Common myeloid progenitor, CD34-positive (primary cell): ENCODE measurements at regions not wholly inside any gene's neighbourhood (a gene's known extent, or its start where the extent isn't known, plus 50 kb on each side); places are given as distances from the start of the nearest gene placed in this dataset.

Source experiments
- CTCF ChIA-PET: fragments of 350-600 bp; sonication (Branson Sonifier 250); formaldehyde crosslinking; loops from one replicate; lab custom pipeline; 2021; ENCODE audit warnings: antibody characterized with exemption; lab: Charles Lee
- POLR2A ChIA-PET: fragments of 350-600 bp; sonication (Branson Sonifier 250); formaldehyde crosslinking; loops from one replicate; lab custom pipeline; 2021; ENCODE audit warnings: antibody characterized with exemption; lab: Charles Lee
- DNase-seq, 3 donors: peaks; one replicate each; pipeline versions ENCODE4 v3.0.0 to v3.0.0-alpha.2; 2013
- H3K27ac ChIP-seq, 2 experiments: 1 replicate in 1 of 2; 2 replicates in 1 of 2; pipeline ENCODE4 v1.7.0; 2013; ENCODE audit warnings: inconsistent platforms in 2 of 2, low read length in 2 of 2, mild to moderate bottlenecking in 2 of 2, low read depth in 1 of 2, moderate library complexity in 1 of 2; ENCODE audit not compliant: severe bottlenecking in 2 of 2, insufficient read depth in 1 of 2, poor library complexity in 1 of 2
- H3K27me3 ChIP-seq, 5 experiments: replicated peaks in 2 of 5; 1 replicate in 3 of 5; 2 replicates in 2 of 5; pipeline versions ENCODE4 v1.6.1 to v1.7.0; 2013; ENCODE audit warnings: low read length in 4 of 5, mild to moderate bottlenecking in 2 of 5, moderate library complexity in 2 of 5, inconsistent platforms in 1 of 5; ENCODE audit not compliant: insufficient read depth in 5 of 5, control insufficient read depth in 4 of 5
- H3K36me3 ChIP-seq, 4 experiments: 1 replicate in 2 of 4; 2 replicates in 2 of 4; pipeline versions ENCODE4 v1.6.1 to v1.7.0; 2013; ENCODE audit warnings: low read length in 3 of 4, control low read depth in 1 of 4, mild to moderate bottlenecking in 1 of 4; ENCODE audit not compliant: control insufficient read depth in 4 of 4, insufficient read depth in 4 of 4
- H3K4me1 ChIP-seq, 4 experiments: 1 replicate in 3 of 4; 2 replicates in 1 of 4; pipeline versions ENCODE4 v1.6.1 to v1.7.1; 2013; ENCODE audit warnings: low read length in 3 of 4, mild to moderate bottlenecking in 3 of 4, control low read depth in 1 of 4, inconsistent platforms in 1 of 4, moderate library complexity in 1 of 4; ENCODE audit not compliant: control insufficient read depth in 4 of 4, insufficient read depth in 4 of 4; ENCODE audit errors: control extremely low read depth in 1 of 4
- H3K4me3 ChIP-seq, 7 experiments: 1 replicate in 4 of 7; 2 replicates in 3 of 7; pipeline versions ENCODE4 v1.5.1 to v1.7.0; 2013; ENCODE audit warnings: mild to moderate bottlenecking in 7 of 7, low read length in 6 of 7, moderate library complexity in 6 of 7, inconsistent platforms in 2 of 7, low read depth in 2 of 7, control low read depth in 1 of 7; ENCODE audit not compliant: insufficient read depth in 4 of 7, control insufficient read depth in 1 of 7; ENCODE audit errors: extremely low read depth in 1 of 7
- H3K9me3 ChIP-seq, 5 experiments: 1 replicate in 4 of 5; 2 replicates in 1 of 5; pipeline versions ENCODE4 v1.6.1 to v1.7.1; 2013; ENCODE audit warnings: low read length in 4 of 5, mild to moderate bottlenecking in 2 of 5, inconsistent platforms in 1 of 5, low read depth in 1 of 5, moderate library complexity in 1 of 5; ENCODE audit not compliant: control insufficient read depth in 4 of 5, insufficient read depth in 2 of 5; ENCODE audit errors: control extremely low read depth in 1 of 5
- WGBS: methylation state at CpG from one replicate; pipeline ENCODE4 v1.1.5; 2013; ENCODE audit not compliant: insufficient coverage; 5-methylcytosine and 5-hydroxymethylcytosine counted together

DNA sequence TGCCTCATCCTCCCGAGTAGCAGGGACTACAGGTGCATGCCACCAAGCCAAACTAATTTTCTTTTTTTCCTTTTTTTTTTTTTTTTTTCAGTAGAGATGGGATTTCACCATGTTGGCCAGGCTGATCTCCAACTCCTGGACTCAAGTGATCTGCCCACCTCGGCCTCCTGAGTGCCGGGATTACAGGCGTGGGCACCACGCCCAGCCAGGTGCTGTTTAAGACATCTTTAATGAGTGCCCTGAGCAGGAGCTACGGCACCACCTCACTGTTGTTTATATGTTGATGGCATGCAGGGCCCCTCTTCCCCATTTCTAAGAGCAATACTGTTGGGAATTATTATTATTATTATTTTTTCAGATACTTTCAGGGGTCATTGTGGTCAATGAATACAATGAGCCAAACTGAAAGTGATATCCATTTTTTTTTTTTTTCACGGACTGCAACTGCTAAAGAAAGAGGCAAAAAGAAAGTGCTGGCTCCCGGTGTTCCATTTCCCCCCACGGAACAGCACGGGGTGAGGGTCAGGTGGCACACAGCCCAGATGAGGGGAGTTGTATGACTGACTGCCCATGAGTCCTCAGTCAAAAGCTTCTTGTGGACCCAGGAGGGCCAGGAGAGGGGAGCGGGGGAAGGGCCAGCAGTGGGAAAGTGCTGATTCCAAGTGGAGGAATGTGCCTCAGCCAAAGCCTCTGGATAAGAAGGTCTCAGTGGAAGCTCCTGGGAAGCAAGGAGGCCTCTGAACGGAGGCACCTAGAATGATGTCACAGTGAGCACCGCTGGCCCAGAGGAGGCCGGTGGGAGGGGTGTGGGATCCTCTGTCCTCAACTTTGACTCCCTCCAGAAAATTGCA, 101.8 kb upstream of the HPF1 start:
- DNase-seq, result no peak
- Histone ChIP-seq H3K4me1 (no peaks in the 10 kb centered on the region), H3K4me3 (no peak overlapping the region), H3K9me3 (peaks cover 0 to 2% (median 0%) of the 10 kb centered on the region in 5 experiments), H3K36me3 (no peaks in the 10 kb centered on the region), H3K27ac (no peak overlapping the region), H3K27me3 (no peaks in the 10 kb centered on the region)
- CTCF ChIA-PET, result no interaction called here
- 98% methylated on average over 10 of the region's 14 CpGs for WGBS
- POLR2A ChIA-PET, result no interaction called here

GRCh38 chr4:169854090-169854489, 96.3 kb upstream of the HPF1 start:
- Histone ChIP-seq H3K4me3 (no peak overlapping the region), H3K27me3 (no peaks in the 10 kb centered on the region), H3K36me3 (no peaks in the 10 kb centered on the region), H3K9me3 (peaks cover 0 to 2% (median 0%) of the 10 kb centered on the region in 5 experiments), H3K4me1 (no peaks in the 10 kb centered on the region), H3K27ac (no peak overlapping the region)
- CTCF ChIA-PET, result no interaction called here
- 80% methylated on average over 1 of the region's 3 CpGs for WGBS
- POLR2A ChIA-PET, result no interaction called here
- DNase-seq, result peak in 2 of 3 donors; percentile 3 to 4

GRCh38 chr4:169852481-169852880, 94.7 kb upstream of the HPF1 start:
- Histone ChIP-seq H3K36me3 (no peaks in the 10 kb centered on the region), H3K4me3 (no peak overlapping the region), H3K9me3 (peaks cover 0 to 2% (median 0%) of the 10 kb centered on the region in 5 experiments), H3K27ac (no peak overlapping the region), H3K27me3 (peaks cover 0 to 3% (median 0%) of the 10 kb centered on the region in 5 experiments), H3K4me1 (no peaks in the 10 kb centered on the region)
- CTCF ChIA-PET, result no interaction called here
- POLR2A ChIA-PET, result no interaction called here
- DNase-seq, result no peak

GRCh38 chr4:169851750-169852149, 94.0 kb upstream of the HPF1 start:
- no peak overlapping the region for H3K4me3 ChIP-seq
- H3K9me3 ChIP-seq, result peaks cover 0 to under 1% (median 0%) of the 10 kb centered on the region in 5 experiments
- peaks cover 0 to 3% (median 0%) of the 10 kb centered on the region in 5 experiments for H3K27me3 ChIP-seq
- ChIA-PET POLR2A (no interaction called here), CTCF (no interaction called here)
- no peak overlapping the region for H3K27ac ChIP-seq
- H3K4me1 ChIP-seq, result no peaks in the 10 kb centered on the region
- no peaks in the 10 kb centered on the region for H3K36me3 ChIP-seq
- DNase-seq, result no peak
- WGBS, result no CpG with 5 or more reads among the region's 3 CpGs

DNA sequence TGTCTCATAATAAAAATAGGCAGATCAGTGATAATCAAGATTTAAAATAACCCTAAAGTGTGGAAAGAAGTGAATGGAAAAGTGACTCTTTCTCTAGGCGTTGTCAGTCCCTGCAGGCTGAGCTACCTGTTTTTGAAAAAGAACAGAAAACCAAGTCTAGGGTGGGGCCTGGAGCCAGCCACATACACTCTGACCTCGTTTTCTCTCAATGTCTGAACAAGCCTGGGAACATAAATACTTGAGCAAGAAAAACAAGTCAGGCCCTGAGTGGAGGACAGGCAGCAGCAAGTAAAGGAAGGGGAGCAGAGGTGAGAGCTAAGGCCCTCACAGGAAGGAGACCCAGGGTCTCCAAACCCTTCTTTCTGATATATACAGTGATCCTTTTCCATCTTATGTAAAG, 91.7 kb upstream of the HPF1 start:
- no peaks in the 10 kb centered on the region for H3K36me3 ChIP-seq
- no peaks in the 10 kb centered on the region for H3K4me1 ChIP-seq
- no peak for DNase-seq
- CTCF ChIA-PET, result interaction anchor here (0.6 kb wide), 1 partner anchor 21 kb away, joined by 3 read pairs; no protein-coding TSS in a partner anchor
- WGBS, result 100% methylated on average over 2 of the region's 2 CpGs
- H3K4me3 ChIP-seq, result no peak overlapping the region
- POLR2A ChIA-PET, result no interaction called here
- no peak overlapping the region for H3K27ac ChIP-seq
- no peaks in the 10 kb centered on the region for H3K9me3 ChIP-seq
- peaks cover 0 to 3% (median 0%) of the 10 kb centered on the region in 5 experiments for H3K27me3 ChIP-seq

GRCh38 chr4:169848018-169848417, 90.3 kb upstream of the HPF1 start:
- ChIA-PET POLR2A (no interaction called here), CTCF (no interaction called here)
- 95% methylated on average over 4 of the region's 5 CpGs for WGBS
- Histone ChIP-seq H3K27me3 (peaks cover 0 to 3% (median 0%) of the 10 kb centered on the region in 5 experiments), H3K9me3 (no peaks in the 10 kb centered on the region), H3K4me3 (no peak overlapping the region), H3K36me3 (no peaks in the 10 kb centered on the region), H3K4me1 (no peaks in the 10 kb centered on the region), H3K27ac (no peak overlapping the region)
- no peak for DNase-seq

- H3K27ac ChIP-seq, result no peak overlapping the region
- peaks cover 0 to 3% (median 0%) of the 10 kb centered on the region in 5 experiments for H3K27me3 ChIP-seq
- no peak overlapping the region for H3K4me3 ChIP-seq
- POLR2A ChIA-PET, result no interaction called here
- CTCF ChIA-PET, result interaction anchor here (0.6 kb wide), 1 partner anchor 52 kb away, joined by 3 read pairs; no protein-coding TSS in a partner anchor
- no peak for DNase-seq
- no peaks in the 10 kb centered on the region for H3K9me3 ChIP-seq
- no CpG with 5 or more reads among the region's 3 CpGs for WGBS
- no peaks in the 10 kb centered on the region for H3K4me1 ChIP-seq
- no peaks in the 10 kb centered on the region for H3K36me3 ChIP-seq
Observed at GRCh38 chr4:169847171-169847570, 89.4 kb upstream of the HPF1 start.
